ENCODE measurements at regions not wholly inside any gene's neighbourhood (a gene's known extent, or its start where the extent isn't known, plus 50 kb on each side); places are given as distances from the start of the nearest gene placed in this dataset.

- DNase-seq, result no peak
- no peak overlapping the region for H3K27ac ChIP-seq
- H3K36me3 ChIP-seq, result no peaks in the 10 kb centered on the region
- H3K27me3 ChIP-seq, result no peaks in the 10 kb centered on the region
- no peaks in the 10 kb centered on the region for H3K9me3 ChIP-seq
- H3K4me1 ChIP-seq, result no peaks in the 10 kb centered on the region
- H3K4me3 ChIP-seq, result no peak overlapping the region
- TF ChIP-seq CTCF (IDR thresholded peaks at IDR 0.05) (no peak), POLR2A (IDR thresholded peaks at IDR 0.05) (no peak)
These were observed 246.0 kb downstream of the WNT5A start for GRCh38 chr3:55241098-55241497.

- Histone ChIP-seq H3K4me3 (no peak overlapping the region), H3K9me3 (no peaks in the 10 kb centered on the region), H3K4me1 (no peaks in the 10 kb centered on the region), H3K27me3 (no peaks in the 10 kb centered on the region), H3K36me3 (no peaks in the 10 kb centered on the region), H3K27ac (no peak overlapping the region)
- TF ChIP-seq POLR2A (IDR thresholded peaks at IDR 0.05), result no peak
- TF ChIP-seq CTCF (IDR thresholded peaks at IDR 0.05), result no peak
- no peak for DNase-seq
These were observed 251.7 kb downstream of the WNT5A start for GRCh38 chr3:55235416-55235815.

DNA sequence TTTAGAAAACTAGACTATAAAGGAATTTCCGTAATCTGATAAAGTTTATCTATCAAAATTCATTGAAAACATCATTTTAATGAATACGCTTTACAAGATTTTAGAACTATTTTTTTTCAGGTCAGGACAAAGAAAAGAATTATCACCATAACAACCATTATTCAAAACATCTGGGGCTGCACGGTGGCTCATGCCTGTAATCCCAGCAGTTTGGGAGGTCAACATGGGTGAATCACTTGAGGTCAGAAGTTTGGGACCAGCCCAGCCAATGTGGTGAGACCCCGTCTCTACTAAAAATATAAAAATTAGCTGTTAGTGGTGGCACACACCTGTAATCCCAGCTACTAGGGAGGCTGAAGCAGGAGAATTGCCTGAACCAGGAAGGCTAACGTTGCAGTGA, 260.4 kb downstream of the WNT5A start:
- no peak for DNase-seq
- no peaks in the 10 kb centered on the region for H3K9me3 ChIP-seq
- H3K4me3 ChIP-seq, result no peak overlapping the region
- H3K27me3 ChIP-seq, result no peaks in the 10 kb centered on the region
- no peaks in the 10 kb centered on the region for H3K36me3 ChIP-seq
- no peaks in the 10 kb centered on the region for H3K4me1 ChIP-seq
- no peak overlapping the region for H3K27ac ChIP-seq
- TF ChIP-seq POLR2A (IDR thresholded peaks at IDR 0.05) (no peak), CTCF (IDR thresholded peaks at IDR 0.05) (no peak)

DNA sequence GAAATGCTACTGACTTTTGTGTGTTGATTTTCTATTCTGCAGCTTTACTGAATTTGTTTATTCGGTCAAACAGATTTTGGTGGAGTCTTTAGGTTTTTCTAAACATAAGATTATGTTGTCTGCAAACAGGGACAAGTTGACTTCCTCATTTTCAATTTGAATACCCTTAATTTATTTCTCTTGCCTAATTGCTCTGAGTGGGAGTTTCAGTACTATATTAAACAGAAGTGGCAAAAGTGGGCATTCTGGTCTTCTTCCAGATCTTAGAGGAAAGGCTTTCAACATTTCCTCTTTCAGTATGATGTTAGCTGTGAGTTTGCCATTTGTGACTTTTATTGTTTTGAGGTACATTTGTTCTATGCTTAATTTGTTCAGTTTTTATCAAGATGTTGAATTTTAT, 268.5 kb downstream of the WNT5A start:
- DNase-seq, result no peak
- Histone ChIP-seq H3K9me3 (no peaks in the 10 kb centered on the region), H3K4me1 (no peaks in the 10 kb centered on the region), H3K27me3 (no peaks in the 10 kb centered on the region), H3K36me3 (no peaks in the 10 kb centered on the region), H3K27ac (no peak overlapping the region), H3K4me3 (no peak overlapping the region)
- TF ChIP-seq CTCF (IDR thresholded peaks at IDR 0.05) (no peak), POLR2A (IDR thresholded peaks at IDR 0.05) (no peak)

DNA sequence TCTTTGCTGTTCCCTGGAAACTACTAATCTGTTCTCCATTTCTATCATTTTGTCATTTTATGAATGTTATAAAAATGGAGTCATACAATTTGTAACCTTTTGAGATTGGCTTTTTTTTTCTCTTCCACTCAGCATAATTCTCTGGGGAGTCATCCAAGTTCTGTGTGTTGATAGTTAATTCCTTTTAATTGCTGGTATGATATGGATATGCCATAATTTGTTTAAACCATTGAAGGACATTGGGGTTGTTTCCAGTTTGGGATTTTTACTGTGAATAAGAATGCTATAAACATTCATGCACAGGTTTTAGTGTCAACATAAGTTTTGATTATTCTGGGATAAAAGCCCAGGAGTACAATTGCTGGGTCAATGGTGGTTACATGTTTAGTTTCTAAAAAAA, 279.4 kb downstream of the WNT5A start:
- Histone ChIP-seq H3K27ac (no peak overlapping the region), H3K4me1 (no peaks in the 10 kb centered on the region), H3K4me3 (no peak overlapping the region), H3K9me3 (no peaks in the 10 kb centered on the region), H3K36me3 (no peaks in the 10 kb centered on the region), H3K27me3 (no peaks in the 10 kb centered on the region)
- DNase-seq, result no peak
- no peak for TF ChIP-seq POLR2A (IDR thresholded peaks at IDR 0.05)
- no peak for TF ChIP-seq CTCF (IDR thresholded peaks at IDR 0.05)

DNA sequence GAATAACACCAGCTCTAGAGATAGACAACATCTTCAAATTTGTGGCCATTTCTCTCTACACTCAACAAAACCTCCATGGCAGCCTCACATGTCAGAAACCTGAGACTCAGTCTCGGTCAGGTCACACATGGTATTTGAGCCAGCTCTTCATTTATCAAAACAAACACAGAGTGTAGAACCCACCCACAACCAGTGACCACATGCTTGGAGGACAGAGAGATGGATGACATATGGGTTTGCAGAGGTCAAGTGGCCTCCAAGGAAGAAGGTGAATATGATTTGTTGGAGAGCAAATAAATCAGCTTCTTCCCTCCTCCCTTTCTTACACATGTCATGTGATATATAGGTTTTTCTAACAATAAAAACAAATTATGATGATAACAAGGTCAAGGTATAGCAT, 278.1 kb upstream of the LRTM1 start:
- no peak for DNase-seq
- Histone ChIP-seq H3K4me1 (no peaks in the 10 kb centered on the region), H3K9me3 (no peaks in the 10 kb centered on the region), H3K4me3 (no peak overlapping the region), H3K27ac (no peak overlapping the region), H3K36me3 (no peaks in the 10 kb centered on the region), H3K27me3 (no peaks in the 10 kb centered on the region)
- TF ChIP-seq CTCF (IDR thresholded peaks at IDR 0.05) (no peak), POLR2A (IDR thresholded peaks at IDR 0.05) (no peak)
